Peyer's patch (tissue), 4 donors: ENCODE measurements at regions not wholly inside any gene's neighbourhood (a gene's known extent, or its start where the extent isn't known, plus 50 kb on each side); places are given as distances from the start of the nearest gene placed in this dataset.

ENCODE experiments used
- DNase-seq, 3 donors: peaks; one replicate each; pipeline ENCODE4 v3.0.0-alpha.2; 2017 to 2019
- H3K27ac ChIP-seq, 4 donors: fragments of 200-600 bp; sonication (generic); one replicate each; pipeline ENCODE4 v1.5.1; 2016 to 2019
- H3K27me3 ChIP-seq, 2 donors: fragments of 200-600 bp; sonication (generic); one replicate each; pipeline ENCODE4 v1.5.1; 2019
- H3K36me3 ChIP-seq, 3 donors: fragments of 200-600 bp; sonication (generic); one replicate each; pipeline ENCODE4 v1.5.1; 2016 to 2019
- H3K4me1 ChIP-seq, 4 donors: fragments of 200-600 bp; sonication (generic); one replicate each; pipeline ENCODE4 v1.5.1; 2016 to 2019
- H3K4me3 ChIP-seq, 4 donors: fragments of 200-600 bp; sonication (generic); 1 replicate in 3 of 4; 2 replicates in 1 of 4; pipeline ENCODE4 v1.5.1; 2016 to 2019; ENCODE audit warnings: mild to moderate bottlenecking in 1 of 4
- H3K9me3 ChIP-seq, 4 donors: fragments of 200-600 bp; sonication (generic); one replicate each; pipeline ENCODE4 v1.5.1; 2016 to 2019; ENCODE audit warnings: mild to moderate bottlenecking in 1 of 4
- CTCF ChIP-seq, 6 experiments: fragments of 450-650 bp in 4 of 6; fragments of 200-600 bp in 2 of 6; sonication (generic) in 1 of 6; IDR thresholded peaks; one replicate each; pipeline ENCODE4 v1.5.1; 2017 to 2019; ENCODE audit warnings: antibody characterized with exemption in 6 of 6, mild to moderate bottlenecking in 3 of 6, moderate library complexity in 1 of 6
- POLR2A ChIP-seq, 2 donors: fragments of 450-650 bp; IDR thresholded peaks; one replicate each; pipeline ENCODE4 v1.5.1; 2017; ENCODE audit warnings: antibody characterized with exemption in 2 of 2, mild to moderate bottlenecking in 2 of 2, moderate library complexity in 2 of 2

DNA sequence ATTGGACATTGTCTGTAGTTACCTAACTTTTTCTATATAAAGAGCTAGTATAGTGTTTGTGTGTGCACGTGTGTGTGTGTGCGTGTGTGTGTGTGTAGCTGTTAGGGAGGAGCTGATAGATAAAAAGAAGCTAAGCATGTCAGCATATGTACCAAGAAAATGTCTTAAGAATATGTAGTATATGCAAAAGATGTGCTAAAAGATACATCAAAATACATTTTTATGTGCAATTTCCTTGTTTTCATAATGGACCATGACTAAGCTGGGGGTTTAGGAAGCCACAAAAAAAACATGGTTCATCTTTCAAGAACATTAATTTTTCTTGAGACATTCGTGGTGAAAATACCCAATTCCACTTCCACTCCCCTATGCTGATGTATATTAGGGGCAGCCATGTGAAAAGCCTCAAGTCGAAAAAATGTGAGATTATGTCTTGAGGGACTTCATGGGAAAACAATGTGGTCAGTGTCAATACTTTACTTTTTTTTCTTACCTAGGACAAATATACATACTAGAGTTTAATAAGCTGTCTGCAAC lies 1599.7 kb downstream of the ARAP2 start:
- Histone ChIP-seq H3K27ac (no peak overlapping the region), H3K27me3 (no peaks in the 10 kb centered on the region), H3K4me3 (no peak overlapping the region), H3K4me1 (no peaks in the 10 kb centered on the region), H3K9me3 (no peaks in the 10 kb centered on the region), H3K36me3 (no peaks in the 10 kb centered on the region)
- no peak for DNase-seq
- TF ChIP-seq POLR2A (IDR thresholded peaks at IDR 0.05) (no peak), CTCF (IDR thresholded peaks at IDR 0.05) (no peak)

DNA sequence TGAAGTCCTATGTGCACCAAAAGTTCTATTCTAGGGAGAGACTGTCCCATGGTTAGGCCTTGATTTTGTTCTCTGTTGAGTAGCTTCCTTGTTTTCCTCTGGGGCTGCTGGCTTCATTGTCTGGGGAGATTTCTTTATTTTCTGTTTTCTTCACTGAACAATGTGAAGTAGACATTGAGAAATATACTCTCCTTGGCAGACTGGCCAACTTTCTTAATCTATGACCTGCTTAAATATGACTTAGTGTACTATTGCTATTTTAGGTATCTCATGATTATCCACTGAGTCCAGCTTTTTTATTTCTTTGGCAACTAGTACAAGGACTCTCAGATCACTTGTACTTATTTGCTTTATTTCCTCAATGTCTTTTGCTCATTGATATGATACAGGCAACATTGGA lies 1594.6 kb downstream of the ARAP2 start:
- Histone ChIP-seq H3K4me1 (no peaks in the 10 kb centered on the region), H3K4me3 (no peak overlapping the region), H3K27me3 (no peaks in the 10 kb centered on the region), H3K27ac (no peak overlapping the region), H3K36me3 (no peaks in the 10 kb centered on the region), H3K9me3 (no peaks in the 10 kb centered on the region)
- DNase-seq: no peak
- no peak for TF ChIP-seq CTCF (IDR thresholded peaks at IDR 0.05)
- no peak for TF ChIP-seq POLR2A (IDR thresholded peaks at IDR 0.05)

DNA sequence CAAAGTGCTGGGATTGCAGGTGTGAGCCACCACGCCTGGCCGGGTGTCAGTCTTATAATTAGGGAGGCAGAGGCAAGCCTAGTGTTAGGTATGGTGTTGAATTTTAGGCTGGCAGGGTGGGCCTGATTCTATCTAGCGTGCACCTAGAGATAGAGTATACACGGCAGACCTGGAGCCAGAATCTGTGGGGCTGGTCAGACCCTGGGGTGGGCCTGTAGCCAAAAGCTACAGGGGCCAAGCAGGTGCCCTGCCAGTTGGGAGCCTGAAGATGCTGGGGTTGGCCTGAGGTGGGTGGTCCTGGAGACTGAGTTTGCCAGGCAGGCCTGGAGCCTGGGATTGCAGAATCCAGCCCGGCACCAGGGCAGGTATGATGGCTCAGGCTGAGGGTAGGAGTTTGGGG lies 1580.3 kb downstream of the ARAP2 start:
- no peaks in the 10 kb centered on the region for H3K36me3 ChIP-seq
- H3K9me3 ChIP-seq: peaks cover 0 to 13% (median 0%) of the 10 kb centered on the region in 4 donors
- H3K27me3 ChIP-seq: no peaks in the 10 kb centered on the region
- H3K4me3 ChIP-seq: no peak overlapping the region
- no peak for DNase-seq
- no peak overlapping the region for H3K27ac ChIP-seq
- TF ChIP-seq CTCF (IDR thresholded peaks at IDR 0.05) (no peak), POLR2A (IDR thresholded peaks at IDR 0.05) (no peak)
- no peaks in the 10 kb centered on the region for H3K4me1 ChIP-seq

GRCh38 chr4:34676400-34676799 lies 1567.9 kb downstream of the ARAP2 start:
- Histone ChIP-seq H3K27me3 (no peaks in the 10 kb centered on the region), H3K36me3 (no peaks in the 10 kb centered on the region), H3K27ac (no peak overlapping the region), H3K4me1 (no peaks in the 10 kb centered on the region), H3K4me3 (no peak overlapping the region), H3K9me3 (no peaks in the 10 kb centered on the region)
- no peak for TF ChIP-seq POLR2A (IDR thresholded peaks at IDR 0.05)
- TF ChIP-seq CTCF (IDR thresholded peaks at IDR 0.05): no peak
- no peak for DNase-seq

GRCh38 chr4:34678431-34678830 lies 1565.9 kb downstream of the ARAP2 start:
- Histone ChIP-seq H3K9me3 (no peaks in the 10 kb centered on the region), H3K27me3 (no peaks in the 10 kb centered on the region), H3K4me1 (no peaks in the 10 kb centered on the region), H3K36me3 (no peaks in the 10 kb centered on the region), H3K27ac (no peak overlapping the region), H3K4me3 (no peak overlapping the region)
- no peak for DNase-seq
- no peak for TF ChIP-seq CTCF (IDR thresholded peaks at IDR 0.05)
- TF ChIP-seq POLR2A (IDR thresholded peaks at IDR 0.05): no peak

- no peaks in the 10 kb centered on the region for H3K36me3 ChIP-seq
- TF ChIP-seq CTCF (IDR thresholded peaks at IDR 0.05) (no peak), POLR2A (IDR thresholded peaks at IDR 0.05) (no peak)
Observed at GRCh38 chr4:34679228-34679627, 1565.1 kb downstream of the ARAP2 start.

More at GRCh38 chr4:34679228-34679627, 1565.1 kb downstream of the ARAP2 start:
- DNase-seq: no peak
- Histone ChIP-seq H3K27me3 (no peaks in the 10 kb centered on the region), H3K4me1 (no peaks in the 10 kb centered on the region), H3K4me3 (no peak overlapping the region), H3K27ac (no peak overlapping the region), H3K9me3 (no peaks in the 10 kb centered on the region)
